SU-DHL-6 (cell line): ENCODE measurements at regions not wholly inside any gene's neighbourhood (a gene's known extent, or its start where the extent isn't known, plus 50 kb on each side); places are given as distances from the start of the nearest gene placed in this dataset.

Source experiments
- EZH2phosphoT487 ChIP-seq: fragments of 200-600 bp; sonication (generic), shearing (Covaris generic); conservative IDR thresholded peaks from 2 replicates; pipeline ENCODE4 v1.6.1; 2018; ENCODE audit warnings: mild to moderate bottlenecking, antibody characterized with exemption, low read length, moderate library complexity, mixed read lengths
- TF ChIP-seq, protein P1 (sequence below): fragments of 200-600 bp; sonication (generic); IDR thresholded peaks from one replicate; pipeline ENCODE4 v1.5.1; 2017; ENCODE audit warnings: antibody characterized with exemption, mild to moderate bottlenecking, low read length, moderate library complexity; ENCODE audit not compliant: insufficient read depth, poor library complexity, severe bottlenecking

DNA sequence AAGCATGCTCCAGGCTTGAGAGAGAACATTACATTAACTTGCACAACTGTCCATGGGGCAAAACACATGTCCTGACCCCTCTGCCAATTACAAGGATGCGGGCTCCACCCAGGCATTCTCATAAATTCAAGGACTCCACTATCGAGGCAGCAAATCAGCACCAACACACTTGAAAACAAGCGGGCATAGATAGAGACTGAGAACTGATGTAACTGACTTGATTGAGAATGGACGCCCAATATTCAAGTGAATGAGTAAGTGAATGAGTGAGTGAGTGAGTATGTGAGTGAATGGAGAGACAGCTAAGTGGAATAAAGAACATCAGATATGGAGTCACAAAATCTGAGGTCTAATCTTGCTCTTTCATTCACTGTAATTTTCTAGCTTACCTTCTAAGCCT lies 75.0 kb upstream of the VSTM2B start:
- TF ChIP-seq, protein P1, sequence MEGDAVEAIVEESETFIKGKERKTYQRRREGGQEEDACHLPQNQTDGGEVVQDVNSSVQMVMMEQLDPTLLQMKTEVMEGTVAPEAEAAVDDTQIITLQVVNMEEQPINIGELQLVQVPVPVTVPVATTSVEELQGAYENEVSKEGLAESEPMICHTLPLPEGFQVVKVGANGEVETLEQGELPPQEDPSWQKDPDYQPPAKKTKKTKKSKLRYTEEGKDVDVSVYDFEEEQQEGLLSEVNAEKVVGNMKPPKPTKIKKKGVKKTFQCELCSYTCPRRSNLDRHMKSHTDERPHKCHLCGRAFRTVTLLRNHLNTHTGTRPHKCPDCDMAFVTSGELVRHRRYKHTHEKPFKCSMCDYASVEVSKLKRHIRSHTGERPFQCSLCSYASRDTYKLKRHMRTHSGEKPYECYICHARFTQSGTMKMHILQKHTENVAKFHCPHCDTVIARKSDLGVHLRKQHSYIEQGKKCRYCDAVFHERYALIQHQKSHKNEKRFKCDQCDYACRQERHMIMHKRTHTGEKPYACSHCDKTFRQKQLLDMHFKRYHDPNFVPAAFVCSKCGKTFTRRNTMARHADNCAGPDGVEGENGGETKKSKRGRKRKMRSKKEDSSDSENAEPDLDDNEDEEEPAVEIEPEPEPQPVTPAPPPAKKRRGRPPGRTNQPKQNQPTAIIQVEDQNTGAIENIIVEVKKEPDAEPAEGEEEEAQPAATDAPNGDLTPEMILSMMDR, result no peak
- no peak for TF ChIP-seq EZH2phosphoT487
